Umbilical cord (tissue), 1 donor: ENCODE measurements at regions not wholly inside any gene's neighbourhood (a gene's known extent, or its start where the extent isn't known, plus 50 kb on each side); places are given as distances from the start of the nearest gene placed in this dataset.
A peak's percentile ranks its signal among the peaks of the same experiment; 100 is the strongest.

ENCODE experiments used
- DNase-seq: peaks from one replicate; pipeline ENCODE4 v3.0.0-alpha.2; 2015; ENCODE audit warnings: low spot score

GRCh38 chr17:72258711-72259110 lies 137.9 kb downstream of the SOX9 start:
- no peak for DNase-seq

GRCh38 chr17:72259922-72260321 lies 139.1 kb downstream of the SOX9 start:
- DNase-seq, result no peak

GRCh38 chr17:72262766-72263165 lies 141.9 kb downstream of the SOX9 start:
- DNase-seq, result no peak

GRCh38 chr17:72264682-72265405 lies 144.0 kb downstream of the SOX9 start:
- no peak for DNase-seq

GRCh38 chr17:72266112-72266775 lies 145.4 kb downstream of the SOX9 start:
- DNase-seq, result peak; percentile 34

DNA sequence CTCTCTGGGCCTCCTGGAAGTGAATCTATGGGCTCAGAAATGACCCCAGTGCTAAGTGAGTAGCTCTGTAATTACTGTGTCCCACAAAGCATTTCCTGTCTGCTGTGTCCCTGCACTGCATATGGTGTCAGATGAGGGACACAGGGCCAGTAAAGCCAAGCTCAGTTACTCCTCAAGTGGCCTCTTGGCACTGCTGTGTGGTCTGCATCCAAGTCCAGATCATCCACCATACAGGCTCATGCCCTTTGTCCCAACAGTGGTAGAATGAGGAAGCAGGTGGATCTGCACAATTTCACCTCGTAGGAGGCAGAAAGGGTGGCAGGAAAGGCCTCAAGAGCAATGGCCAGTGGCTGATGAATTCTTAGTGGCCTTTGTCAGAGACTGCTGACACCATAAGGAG lies 146.8 kb downstream of the SOX9 start:
- DNase-seq, result no peak

DNA sequence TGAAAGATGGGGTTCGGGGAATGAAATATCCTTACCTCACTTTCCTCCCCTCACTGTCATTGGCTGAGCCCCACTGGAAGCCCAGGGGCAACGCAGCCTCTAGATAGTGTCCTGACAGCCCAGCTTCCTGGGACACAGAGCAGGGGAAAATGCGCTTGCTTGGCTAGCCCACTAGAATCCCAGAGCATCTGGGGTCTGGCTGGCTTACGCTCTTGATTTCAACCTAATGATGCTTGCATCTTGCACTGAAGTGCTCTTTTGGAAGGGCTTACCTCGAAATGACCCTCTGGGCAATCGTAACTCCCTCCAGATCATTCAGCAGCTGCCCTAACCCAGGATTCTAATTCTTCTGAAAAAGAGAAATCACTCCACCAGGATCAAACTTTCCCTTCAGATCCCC lies 147.6 kb downstream of the SOX9 start:
- no peak for DNase-seq

- DNase-seq, result no peak
Observed at GRCh38 chr17:72270273-72270924, 149.6 kb downstream of the SOX9 start.

GRCh38 chr17:72271603-72272002 lies 150.8 kb downstream of the SOX9 start:
- DNase-seq, result no peak

DNA sequence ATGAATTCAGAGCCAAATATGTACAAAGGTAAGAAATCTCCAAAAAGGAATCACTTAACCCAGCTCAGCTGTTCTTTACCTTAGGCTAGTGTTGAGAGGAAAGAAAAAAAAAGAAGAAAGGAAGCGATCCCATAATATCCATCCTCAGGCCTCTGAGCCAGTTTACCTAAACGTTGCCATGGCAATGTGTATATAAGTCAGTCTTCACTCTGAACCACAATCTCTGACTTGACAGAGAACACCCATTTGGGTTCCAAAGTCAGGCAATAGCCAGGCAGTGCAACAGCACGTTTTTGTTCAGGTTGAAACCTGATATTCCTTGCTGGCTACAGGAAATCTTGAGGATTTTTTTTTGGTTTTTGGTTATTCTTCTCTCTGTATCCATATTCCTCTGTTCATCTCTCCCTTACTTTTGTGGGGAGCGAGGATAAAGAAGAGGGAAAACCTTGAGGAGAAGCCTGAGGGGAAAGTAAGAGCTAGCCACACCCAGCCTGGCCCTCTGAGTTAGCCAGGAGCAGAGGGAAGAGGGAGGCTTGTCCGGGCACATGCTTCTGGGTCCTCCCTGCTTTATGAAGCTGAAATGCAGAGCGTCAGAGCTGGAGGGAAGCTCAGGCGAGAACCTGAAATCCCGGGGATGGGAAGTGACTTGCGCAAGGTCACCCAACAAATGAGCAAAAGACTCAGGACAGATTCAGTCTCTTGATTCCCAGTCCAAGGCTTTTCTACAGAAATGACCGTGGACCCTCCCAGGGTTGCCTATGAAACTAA lies 152.7 kb downstream of the SOX9 start:
- peak; percentile 7 for DNase-seq

- no peak for DNase-seq
Observed at GRCh38 chr17:72274614-72275013, 153.8 kb downstream of the SOX9 start.

DNA sequence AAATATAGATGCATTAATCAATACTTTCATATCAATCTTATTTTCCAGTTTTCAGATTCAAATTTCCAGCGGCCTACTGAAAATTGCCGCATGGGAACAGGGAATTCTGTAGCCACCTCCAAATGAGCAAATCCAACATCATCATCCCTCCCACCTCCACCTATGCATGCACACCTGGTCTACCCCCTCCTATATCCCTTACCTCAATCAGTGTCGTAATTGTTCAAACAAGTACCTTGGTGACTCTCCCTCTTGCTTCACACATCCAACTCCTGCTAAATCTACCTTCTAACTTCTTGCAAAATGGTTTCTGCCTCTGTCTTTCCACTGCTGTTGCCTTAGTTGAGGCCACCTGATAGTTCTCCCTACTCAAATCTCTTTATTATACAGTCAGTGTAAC lies 160.1 kb downstream of the SOX9 start:
- no peak for DNase-seq

GRCh38 chr17:72282439-72283029 lies 161.7 kb downstream of the SOX9 start:
- no peak for DNase-seq

- no peak for DNase-seq
Observed at GRCh38 chr17:72284806-72285205, 164.0 kb downstream of the SOX9 start.

DNA sequence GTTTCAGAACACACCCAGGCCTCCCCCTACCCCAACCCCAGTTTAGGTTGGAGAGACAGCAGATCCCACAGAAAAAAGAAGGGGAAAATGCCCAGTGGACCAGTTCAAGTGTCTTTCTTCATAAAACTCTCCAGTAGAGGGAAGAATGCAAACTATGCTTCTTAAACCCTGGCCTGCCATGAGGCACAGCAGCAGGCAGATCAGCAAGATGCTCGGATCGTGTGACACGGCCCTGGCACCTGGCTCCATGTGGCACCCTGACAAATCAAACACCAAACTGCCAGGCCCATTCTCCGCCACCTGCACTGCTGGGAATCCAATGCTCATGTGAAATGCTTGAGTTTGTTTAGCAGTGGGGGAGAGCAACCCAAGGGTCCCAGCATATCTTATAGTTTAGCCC lies 166.8 kb downstream of the SOX9 start:
- DNase-seq, result no peak

- no peak for DNase-seq
Observed at GRCh38 chr17:72294487-72294893, 173.7 kb downstream of the SOX9 start.

DNA sequence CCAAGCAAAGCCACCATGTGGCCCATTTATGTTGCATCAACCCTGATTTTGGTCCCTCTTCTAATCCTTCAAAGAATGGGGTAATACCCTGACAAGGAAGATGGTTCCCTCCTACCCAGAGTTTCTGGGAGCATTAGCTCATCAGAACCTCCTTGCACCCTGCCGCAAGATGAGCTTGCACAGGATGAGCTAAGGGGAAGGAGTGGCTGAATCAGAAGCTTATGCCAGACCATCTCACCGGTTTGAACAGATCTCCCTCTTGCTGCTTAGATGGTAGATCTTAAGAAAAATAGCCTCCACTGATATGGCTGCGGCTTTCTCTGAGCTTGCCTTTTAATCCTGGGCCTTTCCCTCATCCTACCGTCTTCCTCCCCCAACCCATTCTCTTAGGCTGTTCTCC lies 175.1 kb downstream of the SOX9 start:
- no peak for DNase-seq

GRCh38 chr17:72296456-72296855 lies 175.6 kb downstream of the SOX9 start:
- no peak for DNase-seq

- peak; percentile 6 for DNase-seq
Observed at GRCh38 chr17:72297326-72298115, 176.7 kb downstream of the SOX9 start.

DNA sequence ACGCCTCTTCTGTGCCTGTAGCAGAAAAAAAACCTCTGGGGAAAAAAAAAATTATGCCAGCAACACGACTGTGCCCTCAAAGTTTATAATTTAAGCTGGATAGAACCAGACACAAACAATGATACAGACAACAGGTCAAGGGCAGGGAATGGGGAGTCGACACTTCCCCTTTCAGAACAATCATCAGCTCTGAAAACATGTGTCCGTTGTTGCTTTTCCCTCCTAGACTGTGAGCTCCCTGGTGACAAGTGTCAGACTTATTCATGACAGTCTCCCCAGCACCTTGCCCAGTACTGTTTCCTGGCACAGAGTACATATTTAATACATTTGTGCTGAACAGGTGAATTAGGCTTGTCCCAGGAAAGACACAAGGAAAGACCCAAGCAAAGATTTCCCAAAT lies 178.3 kb downstream of the SOX9 start:
- no peak for DNase-seq

GRCh38 chr17:72299592-72299991 lies 178.8 kb downstream of the SOX9 start:
- DNase-seq, result no peak
